Stimulated activated naive CD8-positive, alpha-beta T cell treated with anti-CD3 and anti-CD28 coated beads, Interleukin-15, amount 100 ng/mL, for 72 hours (primary cell): ENCODE measurements at regions not wholly inside any gene's neighbourhood (a gene's known extent, or its start where the extent isn't known, plus 50 kb on each side); places are given as distances from the start of the nearest gene placed in this dataset.

Experiments
- ATAC-seq: fragments of 150-1000 bp; cut with Tn5 transposase; 2 replicates; pipeline ENCODE4 v1.10.0; 2021; ENCODE audit warnings: mild to moderate bottlenecking, moderate library complexity
- DNase-seq, 2 donors: peaks; one replicate each; pipeline ENCODE4 v3.0.0; 2021 to 2022
- H3K27ac Mint-ChIP-seq, 2 donors: one replicate each; pipeline ENCODE4 v1.8.0; 2022; ENCODE audit warnings: mild to moderate bottlenecking in 2 of 2, mixed read lengths in 2 of 2, moderate library complexity in 2 of 2
- H3K27me3 Mint-ChIP-seq: one replicate; pipeline ENCODE4 v1.8.0; 2022; ENCODE audit warnings: mixed read lengths
- H3K4me1 Mint-ChIP-seq: one replicate; pipeline ENCODE4 v1.8.0; 2022; ENCODE audit warnings: mild to moderate bottlenecking, mixed read lengths
- H3K4me3 Mint-ChIP-seq, 2 donors: one replicate each; pipeline ENCODE4 v1.8.0; 2022; ENCODE audit warnings: mild to moderate bottlenecking in 2 of 2, mixed read lengths in 2 of 2, moderate library complexity in 1 of 2
- H3K9me3 Mint-ChIP-seq, 2 donors: one replicate each; pipeline ENCODE4 v1.8.0; 2022; ENCODE audit warnings: mixed read lengths in 2 of 2

- no peak for DNase-seq
- H3K27ac Mint-ChIP-seq, result no peak overlapping the region
- no peaks in the 10 kb centered on the region for H3K9me3 Mint-ChIP-seq
- ATAC-seq, result no peak
- H3K4me3 Mint-ChIP-seq, result no peak overlapping the region
- peaks cover 3% of the 10 kb centered on the region for H3K4me1 Mint-ChIP-seq
- no peaks in the 10 kb centered on the region for H3K27me3 Mint-ChIP-seq
Measured at GRCh38 chr3:187941135-187941847, 196.0 kb upstream of the BCL6 start.

- Mint-ChIP-seq H3K27me3 (no peaks in the 10 kb centered on the region), H3K4me3 (no peak overlapping the region), H3K9me3 (no peaks in the 10 kb centered on the region), H3K4me1 (no peaks in the 10 kb centered on the region), H3K27ac (no peak overlapping the region)
- ATAC-seq, result no peak
- no peak for DNase-seq
Measured at GRCh38 chr3:187941848-187942194, 196.6 kb upstream of the BCL6 start.

GRCh38 chr3:187942658-187943241 lies 197.5 kb upstream of the BCL6 start:
- Mint-ChIP-seq H3K27ac (no peak overlapping the region), H3K9me3 (no peaks in the 10 kb centered on the region), H3K4me3 (no peak overlapping the region), H3K4me1 (no peaks in the 10 kb centered on the region), H3K27me3 (no peaks in the 10 kb centered on the region)
- DNase-seq (no peak), ATAC-seq (no peak)

DNA sequence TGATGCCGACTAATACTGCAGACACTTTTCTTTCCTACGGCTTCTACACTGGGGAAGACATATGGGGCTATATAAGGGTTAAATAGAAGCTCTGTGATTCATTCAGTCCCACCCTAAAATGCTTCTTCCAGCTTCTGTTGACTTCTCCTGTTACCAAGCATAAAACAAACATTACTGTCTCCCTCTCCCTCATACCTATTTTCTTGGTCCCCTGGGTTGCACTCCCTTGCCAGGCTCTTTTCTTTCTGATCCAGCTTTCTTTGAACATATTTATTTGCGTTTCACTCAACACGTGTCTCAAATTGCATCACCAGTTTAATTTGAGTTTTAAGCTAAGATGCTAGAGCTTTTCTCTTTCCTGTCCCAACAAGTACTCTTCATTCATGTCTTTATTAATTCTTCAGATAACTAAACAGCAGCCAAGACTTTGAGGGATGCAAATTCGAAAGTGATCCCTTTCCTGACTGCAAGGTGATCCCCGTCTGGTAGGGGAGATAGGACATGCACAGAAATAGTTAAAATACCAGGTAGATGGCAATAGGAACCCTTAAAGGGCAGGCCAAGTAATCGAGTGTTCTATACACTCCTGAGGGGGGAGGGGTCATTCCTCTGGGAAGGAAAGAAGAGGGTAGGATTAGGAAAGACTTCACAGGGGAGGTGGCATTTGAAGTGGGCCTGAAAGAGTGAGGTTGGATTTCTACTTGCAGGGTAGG lies 198.6 kb upstream of the BCL6 start:
- Mint-ChIP-seq H3K27ac (no peak overlapping the region), H3K9me3 (no peaks in the 10 kb centered on the region), H3K4me1 (no peaks in the 10 kb centered on the region), H3K4me3 (no peak overlapping the region), H3K27me3 (no peaks in the 10 kb centered on the region)
- DNase-seq (no peak), ATAC-seq (no peak)

- Mint-ChIP-seq H3K4me1 (no peaks in the 10 kb centered on the region), H3K27me3 (no peaks in the 10 kb centered on the region), H3K9me3 (no peaks in the 10 kb centered on the region), H3K4me3 (no peak overlapping the region), H3K27ac (no peak overlapping the region)
- DNase-seq (no peak), ATAC-seq (peak; percentile 78)
Measured at GRCh38 chr3:187944390-187945179, 199.3 kb upstream of the BCL6 start.

GRCh38 chr3:187945374-187945773 lies 200.1 kb upstream of the BCL6 start:
- no peak for DNase-seq
- Mint-ChIP-seq H3K27me3 (no peaks in the 10 kb centered on the region), H3K4me1 (no peaks in the 10 kb centered on the region), H3K4me3 (no peak overlapping the region), H3K9me3 (no peaks in the 10 kb centered on the region), H3K27ac (no peak overlapping the region)
- no peak for ATAC-seq

- Mint-ChIP-seq H3K4me3 (no peak overlapping the region), H3K9me3 (no peaks in the 10 kb centered on the region), H3K4me1 (no peaks in the 10 kb centered on the region), H3K27me3 (no peaks in the 10 kb centered on the region), H3K27ac (no peak overlapping the region)
- DNase-seq, result no peak
- no peak for ATAC-seq
Measured at GRCh38 chr3:187946163-187946691, 201.0 kb upstream of the BCL6 start.

GRCh38 chr3:187946981-187947380 lies 201.7 kb upstream of the BCL6 start:
- Mint-ChIP-seq H3K4me1 (peaks cover 7% of the 10 kb centered on the region), H3K27me3 (no peaks in the 10 kb centered on the region), H3K9me3 (no peaks in the 10 kb centered on the region), H3K27ac (no peak overlapping the region), H3K4me3 (no peak overlapping the region)
- ATAC-seq (no peak), DNase-seq (no peak)

- ATAC-seq, result no peak
- H3K4me3 Mint-ChIP-seq, result no peak overlapping the region
- H3K27me3 Mint-ChIP-seq, result no peaks in the 10 kb centered on the region
- peaks cover 9% of the 10 kb centered on the region for H3K4me1 Mint-ChIP-seq
- no peak for DNase-seq
- H3K9me3 Mint-ChIP-seq, result no peaks in the 10 kb centered on the region
- H3K27ac Mint-ChIP-seq, result no peak overlapping the region
Measured at GRCh38 chr3:187947927-187948682, 202.8 kb upstream of the BCL6 start.

- Mint-ChIP-seq H3K4me3 (no peak overlapping the region), H3K27me3 (no peaks in the 10 kb centered on the region), H3K9me3 (no peaks in the 10 kb centered on the region), H3K4me1 (peaks cover 17% of the 10 kb centered on the region), H3K27ac (no peak overlapping the region)
- ATAC-seq (no peak), DNase-seq (no peak)
Measured at GRCh38 chr3:187949093-187949820, 204.0 kb upstream of the BCL6 start.

GRCh38 chr3:187950671-187951070 lies 203.3 kb upstream of the LPP start:
- Mint-ChIP-seq H3K27ac (no peak overlapping the region), H3K9me3 (no peaks in the 10 kb centered on the region), H3K27me3 (no peaks in the 10 kb centered on the region), H3K4me3 (no peak overlapping the region), H3K4me1 (peaks cover 31% of the 10 kb centered on the region)
- ATAC-seq, result no peak
- DNase-seq, result no peak

DNA sequence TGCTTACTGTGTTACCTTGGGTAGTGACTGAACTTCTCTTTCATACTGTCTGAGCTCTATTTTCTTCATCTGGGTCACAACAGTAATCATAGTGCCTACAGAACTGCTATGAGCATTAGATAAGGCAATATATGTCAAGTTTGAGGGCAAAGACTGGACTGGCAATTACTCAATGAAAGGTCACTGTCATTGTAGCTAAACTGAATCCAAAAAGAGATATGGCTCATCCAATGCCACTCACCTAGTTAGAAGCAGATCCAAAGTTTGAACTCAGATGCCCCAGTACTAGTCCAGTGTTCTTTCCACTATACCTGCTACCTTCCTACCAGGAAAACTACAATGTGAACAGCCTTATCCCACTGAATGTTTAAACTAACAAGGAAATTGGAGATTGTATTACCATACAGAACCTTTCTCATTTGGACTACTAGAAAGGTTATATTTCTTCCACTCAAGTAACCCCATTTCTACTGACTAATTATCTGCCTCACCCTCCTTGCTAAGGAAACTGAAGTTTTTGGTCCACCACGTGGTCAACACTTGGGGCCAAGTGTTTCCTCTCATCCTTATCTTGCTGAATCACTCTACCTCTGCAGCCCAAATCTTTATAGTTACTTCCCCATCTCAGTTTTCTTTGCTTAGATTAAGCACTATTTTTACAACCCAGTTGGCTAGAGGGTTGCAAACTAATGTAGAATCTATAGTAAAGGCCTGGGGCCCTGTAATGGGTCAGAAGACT lies 202.3 kb upstream of the LPP start:
- peak; percentile 65 for ATAC-seq
- DNase-seq, result no peak
- no peak overlapping the region for H3K4me3 Mint-ChIP-seq
- no peak overlapping the region for H3K27ac Mint-ChIP-seq
- peaks cover 41% of the 10 kb centered on the region for H3K4me1 Mint-ChIP-seq
- H3K9me3 Mint-ChIP-seq, result no peaks in the 10 kb centered on the region
- H3K27me3 Mint-ChIP-seq, result no peaks in the 10 kb centered on the region

- Mint-ChIP-seq H3K4me1 (peaks cover 51% of the 10 kb centered on the region), H3K27me3 (no peaks in the 10 kb centered on the region), H3K27ac (no peak overlapping the region), H3K4me3 (no peak overlapping the region), H3K9me3 (no peaks in the 10 kb centered on the region)
- no peak for ATAC-seq
- DNase-seq, result no peak
Measured at GRCh38 chr3:187952849-187953248, 201.1 kb upstream of the LPP start.

DNA sequence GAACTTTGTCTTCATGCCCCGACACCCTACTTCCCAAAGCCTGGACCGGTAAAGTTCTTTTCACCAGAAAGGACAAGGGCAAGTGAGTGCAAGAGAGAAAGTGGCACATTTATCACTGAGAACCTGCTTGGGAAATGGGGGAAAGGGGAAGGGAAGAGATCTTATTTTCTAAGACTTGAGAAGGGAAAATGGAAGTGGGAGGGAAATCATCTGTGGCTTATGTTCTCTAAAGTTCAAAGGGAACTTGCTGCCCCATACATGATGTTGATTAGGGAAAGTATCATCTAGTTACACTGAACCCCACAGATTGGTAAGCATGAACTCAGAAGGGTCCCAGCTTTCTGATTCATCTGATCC lies 199.5 kb upstream of the LPP start:
- ATAC-seq (no peak), DNase-seq (no peak)
- Mint-ChIP-seq H3K4me1 (peaks cover 60% of the 10 kb centered on the region), H3K27me3 (no peaks in the 10 kb centered on the region), H3K27ac (no peak overlapping the region), H3K9me3 (no peaks in the 10 kb centered on the region), H3K4me3 (no peak overlapping the region)
